ENCODE measurements at regions not wholly inside any gene's neighbourhood (a gene's known extent, or its start where the extent isn't known, plus 50 kb on each side); places are given as distances from the start of the nearest gene placed in this dataset.

DNA sequence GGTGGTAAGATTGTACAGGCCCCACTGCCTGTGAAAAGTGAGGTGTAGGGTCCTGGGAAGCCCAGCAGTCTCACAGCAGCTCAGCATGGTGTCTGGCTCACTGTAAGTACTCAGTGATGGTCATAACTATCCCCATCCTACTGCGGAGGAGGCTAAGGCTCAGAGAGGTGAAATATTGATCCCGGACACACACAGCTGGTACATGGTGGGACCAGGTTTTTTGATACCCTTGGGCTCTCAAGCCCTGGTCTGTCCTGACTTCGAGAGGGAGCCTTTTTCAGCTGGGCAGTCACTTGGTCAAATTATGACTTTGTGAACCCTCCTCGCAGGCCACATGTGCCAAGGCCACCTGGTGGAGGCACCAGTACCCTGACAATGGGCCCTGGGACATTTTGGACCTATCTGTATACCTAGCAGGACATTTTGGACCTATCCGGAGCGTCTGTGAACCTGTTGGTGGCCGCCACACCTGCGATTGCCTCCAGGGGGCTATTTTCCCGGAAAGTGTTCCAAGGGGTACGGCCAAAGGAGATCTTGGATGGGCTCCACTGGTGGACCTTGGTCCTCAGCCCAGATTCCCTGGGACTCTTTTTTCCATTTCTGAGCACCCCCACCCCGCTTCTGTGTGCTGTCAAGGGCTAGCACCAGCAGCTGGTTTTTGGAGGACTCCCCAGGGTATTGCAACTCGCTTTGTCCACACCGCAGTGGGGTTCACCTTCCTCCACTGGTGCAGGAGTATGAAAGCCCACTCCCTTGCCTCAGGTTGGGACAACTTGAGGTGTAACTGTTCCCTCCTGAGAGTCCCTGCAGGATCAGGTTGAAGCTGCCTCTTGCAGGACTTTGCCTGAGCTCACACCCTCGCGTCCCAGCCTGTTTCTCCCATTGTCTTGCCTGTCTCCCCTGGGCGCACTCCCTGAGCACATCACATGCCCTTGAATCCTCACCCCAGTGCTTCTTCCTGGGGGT is 83.6 kb upstream of the NKD1 start:
- Histone ChIP-seq H3K9ac (ENCODE audit: insufficient read depth in 1 of 2, low read length in 2 of 2) (no peak overlapping the region), H3K27me3 (ENCODE audit: control insufficient read depth in 3 of 3, insufficient read depth in 3 of 3, low read length in 2 of 3) (peaks cover 0 to 3% (median 0%) of the 10 kb centered on the region in 3 donors), H3K4me3 (no peak overlapping the region), H3K9me3 (ENCODE audit: control insufficient read depth in 4 of 4, insufficient read depth in 3 of 4, low read length in 3 of 4) (peaks cover 0 to 2% (median 0%) of the 10 kb centered on the region in 4 donors), H3K27ac (ENCODE audit: low read depth in 1 of 2, low read length in 1 of 2) (no peak overlapping the region), H3K4me1 (ENCODE audit: control insufficient read depth in 5 of 5, insufficient read depth in 5 of 5, low read length in 5 of 5) (peaks cover 0 to 13% (median 0%) of the 10 kb centered on the region in 5 donors), H3K36me3 (ENCODE audit: control insufficient read depth in 4 of 4, insufficient read depth in 4 of 4, low read length in 4 of 4) (no peaks in the 10 kb centered on the region)
- DNase-seq = no peak
- WGBS, 2 donors = 92 to 95% methylated on average over 16 of the region's 16 CpGs
- no peak for ATAC-seq (ENCODE audit: insufficient read depth, low FRiP score)
- TF ChIP-seq, protein P1, sequence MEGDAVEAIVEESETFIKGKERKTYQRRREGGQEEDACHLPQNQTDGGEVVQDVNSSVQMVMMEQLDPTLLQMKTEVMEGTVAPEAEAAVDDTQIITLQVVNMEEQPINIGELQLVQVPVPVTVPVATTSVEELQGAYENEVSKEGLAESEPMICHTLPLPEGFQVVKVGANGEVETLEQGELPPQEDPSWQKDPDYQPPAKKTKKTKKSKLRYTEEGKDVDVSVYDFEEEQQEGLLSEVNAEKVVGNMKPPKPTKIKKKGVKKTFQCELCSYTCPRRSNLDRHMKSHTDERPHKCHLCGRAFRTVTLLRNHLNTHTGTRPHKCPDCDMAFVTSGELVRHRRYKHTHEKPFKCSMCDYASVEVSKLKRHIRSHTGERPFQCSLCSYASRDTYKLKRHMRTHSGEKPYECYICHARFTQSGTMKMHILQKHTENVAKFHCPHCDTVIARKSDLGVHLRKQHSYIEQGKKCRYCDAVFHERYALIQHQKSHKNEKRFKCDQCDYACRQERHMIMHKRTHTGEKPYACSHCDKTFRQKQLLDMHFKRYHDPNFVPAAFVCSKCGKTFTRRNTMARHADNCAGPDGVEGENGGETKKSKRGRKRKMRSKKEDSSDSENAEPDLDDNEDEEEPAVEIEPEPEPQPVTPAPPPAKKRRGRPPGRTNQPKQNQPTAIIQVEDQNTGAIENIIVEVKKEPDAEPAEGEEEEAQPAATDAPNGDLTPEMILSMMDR (IDR thresholded peaks at IDR 0.05; ENCODE audit: control extremely low read depth, extremely low read depth) = no peak

DNA sequence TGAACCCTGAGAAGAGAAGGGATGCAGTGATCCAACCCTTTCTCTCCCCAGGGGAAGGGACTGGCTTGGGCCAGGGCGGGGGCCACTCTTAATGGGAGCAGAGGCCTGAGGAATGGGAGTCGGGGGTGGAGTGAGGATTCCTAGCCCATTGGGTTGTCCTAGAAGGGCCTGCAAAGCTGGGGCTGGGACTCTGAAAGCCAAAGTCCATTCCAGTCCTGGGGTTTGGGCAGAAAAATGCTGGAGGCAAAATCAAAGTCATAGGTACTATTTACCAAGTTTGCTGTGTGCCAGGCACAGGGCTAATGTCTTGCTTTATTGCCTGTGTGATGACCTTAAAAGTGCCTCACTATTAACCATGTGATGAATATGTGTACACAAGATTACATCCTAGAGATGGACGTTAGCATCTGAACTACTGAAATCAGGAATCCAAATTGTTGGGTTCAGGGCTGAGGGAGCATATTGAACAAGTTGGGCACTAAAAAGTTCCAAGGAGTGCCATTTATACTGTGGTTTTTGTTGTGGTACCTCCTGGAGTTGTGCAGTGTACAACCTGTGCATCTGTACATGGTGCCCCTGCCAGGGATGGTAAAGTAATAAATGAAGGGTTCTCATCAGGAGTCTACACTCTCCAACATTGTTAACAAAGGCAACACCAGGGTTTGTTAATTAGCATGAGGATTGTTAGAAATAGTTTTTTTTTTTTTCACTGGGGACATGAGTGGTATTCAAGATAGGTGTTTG is 84.4 kb upstream of the NKD1 start:
- no peak for DNase-seq
- 74 to 87% methylated on average over 3 of the region's 3 CpGs for WGBS, 2 donors
- Histone ChIP-seq H3K9me3 (ENCODE audit: control insufficient read depth in 4 of 4, insufficient read depth in 3 of 4, low read length in 3 of 4) (peaks cover 0 to 2% (median 0%) of the 10 kb centered on the region in 4 donors), H3K4me3 (no peak overlapping the region), H3K4me1 (ENCODE audit: control insufficient read depth in 5 of 5, insufficient read depth in 5 of 5, low read length in 5 of 5) (peaks cover 0 to 22% (median 0%) of the 10 kb centered on the region in 5 donors), H3K27ac (ENCODE audit: low read depth in 1 of 2, low read length in 1 of 2) (no peak overlapping the region), H3K9ac (ENCODE audit: insufficient read depth in 1 of 2, low read length in 2 of 2) (no peak overlapping the region), H3K27me3 (ENCODE audit: control insufficient read depth in 3 of 3, insufficient read depth in 3 of 3, low read length in 2 of 3) (no peaks in the 10 kb centered on the region), H3K36me3 (ENCODE audit: control insufficient read depth in 4 of 4, insufficient read depth in 4 of 4, low read length in 4 of 4) (no peaks in the 10 kb centered on the region)
- no peak for ATAC-seq (ENCODE audit: insufficient read depth, low FRiP score)
- TF ChIP-seq, protein P1 (IDR thresholded peaks at IDR 0.05; ENCODE audit: control extremely low read depth, extremely low read depth) = no peak

DNA sequence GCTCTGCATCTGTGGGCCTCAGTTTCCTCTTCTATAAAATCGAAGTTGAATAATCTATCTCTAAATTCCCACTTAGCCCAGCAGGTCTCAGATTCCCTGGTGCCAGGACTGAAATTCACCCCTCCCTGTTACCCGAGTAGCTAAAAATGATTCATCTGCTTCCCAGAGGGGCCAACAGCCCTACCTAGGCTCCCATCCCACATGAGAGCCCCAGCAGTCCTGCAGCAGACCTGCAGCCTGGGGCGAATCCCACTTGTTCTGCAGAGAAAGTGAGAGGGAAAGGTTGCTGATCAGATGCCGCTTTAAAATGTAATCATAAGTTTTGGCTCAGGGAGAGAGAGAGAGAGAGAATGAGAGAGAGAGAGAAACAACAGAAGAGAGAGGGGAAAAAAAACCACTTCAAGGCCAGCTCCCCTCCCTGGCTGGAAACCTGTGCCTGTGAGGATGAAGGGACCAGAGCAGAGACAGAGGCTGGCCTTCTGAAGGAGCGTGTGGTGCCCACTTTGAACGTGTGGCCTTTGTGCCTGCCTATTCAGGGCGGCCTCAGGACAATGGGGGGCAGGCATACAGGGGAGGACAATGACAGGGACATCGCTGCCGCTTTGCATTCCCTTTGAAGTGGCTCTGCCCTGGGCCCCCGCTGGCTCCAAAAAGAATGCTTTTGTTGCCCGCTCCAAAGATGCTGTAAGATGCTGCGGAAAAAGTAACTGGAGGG is 85.2 kb upstream of the NKD1 start:
- peaks cover 0 to 2% (median 0%) of the 10 kb centered on the region in 4 donors for H3K9me3 ChIP-seq (ENCODE audit: control insufficient read depth in 4 of 4, insufficient read depth in 3 of 4, low read length in 3 of 4)
- DNase-seq (no peak), ATAC-seq (ENCODE audit: insufficient read depth, low FRiP score) (no peak)
- H3K36me3 ChIP-seq (ENCODE audit: control insufficient read depth in 4 of 4, insufficient read depth in 4 of 4, low read length in 4 of 4) = no peaks in the 10 kb centered on the region
- peaks cover 0 to 22% (median 2%) of the 10 kb centered on the region in 5 donors for H3K4me1 ChIP-seq (ENCODE audit: control insufficient read depth in 5 of 5, insufficient read depth in 5 of 5, low read length in 5 of 5)
- no peaks in the 10 kb centered on the region for H3K27me3 ChIP-seq (ENCODE audit: control insufficient read depth in 3 of 3, insufficient read depth in 3 of 3, low read length in 2 of 3)
- H3K27ac ChIP-seq (ENCODE audit: low read depth in 1 of 2, low read length in 1 of 2) = no peak overlapping the region
- TF ChIP-seq, protein P1 (IDR thresholded peaks at IDR 0.05; ENCODE audit: control extremely low read depth, extremely low read depth) = no peak
- H3K4me3 ChIP-seq = no peak overlapping the region
- WGBS, 2 donors = 75 to 78% methylated on average over 12 of the region's 12 CpGs
- H3K9ac ChIP-seq (ENCODE audit: insufficient read depth in 1 of 2, low read length in 2 of 2) = no peak overlapping the region
